Pancreas (tissue), 10 donors: ENCODE measurements at regions not wholly inside any gene's neighbourhood (a gene's known extent, or its start where the extent isn't known, plus 50 kb on each side); places are given as distances from the start of the nearest gene placed in this dataset.

Experiments used
- ATAC-seq, 4 donors: fragments of 200-7000 bp; cut with Tn5 transposase; one replicate each; pipeline versions ENCODE4 v1.8.0 to v1.9.1; 2020; ENCODE audit warnings: mild to moderate bottlenecking in 4 of 4, moderate library complexity in 4 of 4
- DNase-seq, 6 donors: peaks; one replicate each; pipeline ENCODE4 v3.0.0-alpha.2; 2020
- FAIRE-seq: peaks from 2 replicates; lab custom pipeline; 2012; peaks lifted over from hg19 to GRCh38; lab: Jason Lieb, UNC
- H3K27ac ChIP-seq, 4 donors: fragments of 200-600 bp; sonication (generic); 1 replicate in 3 of 4; 2 replicates in 1 of 4; pipeline versions ENCODE4 v1.5.0 to v1.8.0; 2020
- H3K27me3 ChIP-seq, 4 donors: fragments of 200-600 bp; one replicate each; pipeline ENCODE4 v1.8.0; 2021
- H3K36me3 ChIP-seq, 3 donors: fragments of 200-600 bp; sonication (generic) in 1 of 3; one replicate each; pipeline versions ENCODE4 v1.5.0 to v1.8.0; 2020 to 2021
- H3K4me1 ChIP-seq, 3 donors: fragments of 200-600 bp; one replicate each; pipeline ENCODE4 v1.8.0; 2021
- H3K4me3 ChIP-seq, 4 donors: fragments of 200-600 bp; sonication (generic) in 2 of 4; one replicate each; pipeline versions ENCODE4 v1.5.0 to v1.8.0; 2020 to 2021
- H3K9me3 ChIP-seq, 4 donors: fragments of 200-600 bp; one replicate each; pipeline ENCODE4 v1.8.0; 2021
- WGBS, 2 donors: extraction: QIAGEN DNeasy Blood & Tissue Kit; methylation state at CpG; one replicate each; pipeline ENCODE4 v1.1.7; 2013; 5-methylcytosine and 5-hydroxymethylcytosine counted together
- intact Hi-C, 3 donors: fragments of 100-400 bp; cut with DNase I; formaldehyde crosslinking; loops; one replicate each; pipeline versions ENCODE4 v1.11.1 to v1.14.2; 2022
- TF ChIP-seq, protein P1 (sequence below), 4 donors: fragments of 200-600 bp; sonication (generic) in 3 of 4; IDR thresholded peaks; one replicate each; pipeline versions ENCODE4 v1.5.0 to v1.8.0; 2021; ENCODE audit warnings: antibody characterized with exemption in 4 of 4
- donor health status: healthy with polysubstance abuse.
- donor health status: DM: no; HTN: no; CAD: no; lungs with moderate emphysema.
- donor health status: DM: no; HTN: no; CAD: no.
- donor health status: control.
- donor health status: control.
- donor health status: Bipolar disorder and iron deficiency.
- donor health status: DM: yes; HTN: yes; CAD: no.
- donor health status: DM: no; HTN: no; CAD: no.
- donor health status: DM: no; HTN: no; CAD: no.
- donor health status: DM: yes; HTN: yes; CAD: no.

DNA sequence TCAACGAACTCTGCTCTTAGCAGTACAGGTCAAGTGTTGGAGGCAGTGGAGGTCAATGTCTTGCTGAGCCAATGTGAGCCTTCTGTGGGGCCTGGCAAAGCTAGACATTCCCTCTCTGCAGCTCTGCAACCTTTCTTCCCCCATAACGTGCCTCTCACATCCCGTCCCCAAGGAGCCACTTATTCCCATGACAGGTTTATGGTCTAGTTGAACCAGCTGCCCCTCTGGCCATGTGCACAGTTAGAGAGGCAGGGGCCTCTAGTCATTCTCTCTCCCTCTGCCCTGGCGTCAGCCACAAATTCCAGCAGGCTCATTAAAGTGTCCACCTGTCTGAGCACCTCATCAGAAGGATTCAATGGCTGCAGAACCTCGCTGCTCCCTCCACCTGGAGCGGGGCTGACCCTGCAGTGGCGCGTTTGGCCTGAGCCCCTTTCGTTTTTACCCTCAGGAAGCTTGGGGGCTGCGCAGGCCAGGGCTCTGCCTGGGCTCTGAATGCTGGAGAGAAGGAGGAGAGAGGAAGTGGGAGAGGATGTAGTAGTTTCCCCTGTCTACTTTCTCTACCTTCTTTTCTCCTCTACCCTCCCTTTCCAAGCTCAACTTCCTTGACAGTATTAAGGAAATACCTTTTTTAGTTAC, 302.1 kb upstream of the B3GAT1 start:
- Histone ChIP-seq H3K4me3 (no peak overlapping the region), H3K4me1 (no peaks in the 10 kb centered on the region), H3K9me3 (no peaks in the 10 kb centered on the region), H3K27ac (no peak overlapping the region), H3K27me3 (no peaks in the 10 kb centered on the region), H3K36me3 (no peaks in the 10 kb centered on the region)
- ATAC-seq (no peak), DNase-seq (no peak), FAIRE-seq (no peak)
- 42 to 53% methylated on average over 10 of the region's 10 CpGs for WGBS, 2 donors
- TF ChIP-seq, protein P1, sequence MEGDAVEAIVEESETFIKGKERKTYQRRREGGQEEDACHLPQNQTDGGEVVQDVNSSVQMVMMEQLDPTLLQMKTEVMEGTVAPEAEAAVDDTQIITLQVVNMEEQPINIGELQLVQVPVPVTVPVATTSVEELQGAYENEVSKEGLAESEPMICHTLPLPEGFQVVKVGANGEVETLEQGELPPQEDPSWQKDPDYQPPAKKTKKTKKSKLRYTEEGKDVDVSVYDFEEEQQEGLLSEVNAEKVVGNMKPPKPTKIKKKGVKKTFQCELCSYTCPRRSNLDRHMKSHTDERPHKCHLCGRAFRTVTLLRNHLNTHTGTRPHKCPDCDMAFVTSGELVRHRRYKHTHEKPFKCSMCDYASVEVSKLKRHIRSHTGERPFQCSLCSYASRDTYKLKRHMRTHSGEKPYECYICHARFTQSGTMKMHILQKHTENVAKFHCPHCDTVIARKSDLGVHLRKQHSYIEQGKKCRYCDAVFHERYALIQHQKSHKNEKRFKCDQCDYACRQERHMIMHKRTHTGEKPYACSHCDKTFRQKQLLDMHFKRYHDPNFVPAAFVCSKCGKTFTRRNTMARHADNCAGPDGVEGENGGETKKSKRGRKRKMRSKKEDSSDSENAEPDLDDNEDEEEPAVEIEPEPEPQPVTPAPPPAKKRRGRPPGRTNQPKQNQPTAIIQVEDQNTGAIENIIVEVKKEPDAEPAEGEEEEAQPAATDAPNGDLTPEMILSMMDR (IDR thresholded peaks at IDR 0.05), result no peak
- intact Hi-C loops, result no loop called here

DNA sequence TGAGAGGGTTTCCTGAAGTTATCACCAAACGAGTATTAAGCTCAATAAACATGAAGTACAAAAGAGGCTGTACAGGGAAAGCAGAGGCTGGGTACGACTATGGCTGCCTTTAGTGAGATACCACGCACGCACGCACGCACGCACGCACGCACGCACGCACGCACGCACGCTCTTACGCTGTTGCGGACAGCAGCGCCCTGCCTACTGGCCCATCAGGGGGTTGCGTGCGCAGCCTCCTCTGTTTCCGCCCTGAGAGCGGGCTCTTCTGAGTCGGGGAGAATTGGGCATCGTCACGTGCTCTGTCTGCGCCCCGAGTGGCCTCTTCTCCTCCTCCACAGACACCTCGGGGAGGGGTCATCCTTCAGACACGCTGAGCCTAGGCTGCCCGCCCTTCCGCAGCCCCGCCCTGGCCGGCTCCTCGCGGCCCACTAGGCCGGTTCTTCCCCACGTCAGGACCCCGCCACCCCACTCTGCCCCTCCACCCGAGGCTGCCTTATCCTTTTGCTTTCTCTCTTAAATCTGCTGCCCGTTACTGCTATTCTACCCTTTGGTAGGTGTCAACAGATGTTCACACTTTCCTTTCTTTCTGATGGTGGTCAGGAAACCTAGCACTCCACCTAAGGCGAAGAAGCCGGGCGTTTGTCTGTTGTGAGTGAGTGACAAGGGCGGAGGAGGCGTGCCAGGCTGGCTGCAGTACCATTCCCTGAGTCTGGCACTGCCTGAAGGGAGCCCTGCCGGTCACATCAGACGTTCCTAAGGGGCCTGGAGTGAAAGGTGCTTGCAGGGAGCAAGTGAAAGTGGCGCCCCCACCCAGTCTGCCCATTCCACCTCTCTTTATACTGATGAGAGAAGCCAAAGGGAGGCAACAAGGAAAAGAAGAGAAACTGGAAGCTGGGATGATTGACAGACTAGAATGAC, 300.4 kb upstream of the B3GAT1 start:
- 75 to 81% methylated on average over 47 of the region's 47 CpGs for WGBS, 2 donors
- no peaks in the 10 kb centered on the region for H3K36me3 ChIP-seq
- FAIRE-seq, result no peak
- ATAC-seq, result no peak
- H3K27ac ChIP-seq, result no peak overlapping the region
- TF ChIP-seq, protein P1 (IDR thresholded peaks at IDR 0.05), result no peak
- H3K9me3 ChIP-seq, result no peaks in the 10 kb centered on the region
- DNase-seq, result no peak
- H3K27me3 ChIP-seq, result no peaks in the 10 kb centered on the region
- H3K4me1 ChIP-seq, result no peaks in the 10 kb centered on the region
- H3K4me3 ChIP-seq, result no peak overlapping the region
- intact Hi-C loops, result no loop called here

GRCh38 chr11:134711588-134711987, 299.5 kb upstream of the B3GAT1 start:
- no peak for DNase-seq
- Histone ChIP-seq H3K4me3 (no peak overlapping the region), H3K4me1 (no peaks in the 10 kb centered on the region), H3K9me3 (no peaks in the 10 kb centered on the region), H3K36me3 (no peaks in the 10 kb centered on the region), H3K27me3 (no peaks in the 10 kb centered on the region), H3K27ac (no peak overlapping the region)
- 24 to 29% methylated on average over 8 of the region's 8 CpGs for WGBS, 2 donors
- TF ChIP-seq, protein P1 (IDR thresholded peaks at IDR 0.05), result no peak
- intact Hi-C loops, result no loop called here
- no peak for FAIRE-seq
- no peak for ATAC-seq

- no peaks in the 10 kb centered on the region for H3K9me3 ChIP-seq
- no peak for ATAC-seq
- no peaks in the 10 kb centered on the region for H3K36me3 ChIP-seq
- no peak for FAIRE-seq
- intact Hi-C loops, result no loop called here
- no peak overlapping the region for H3K4me3 ChIP-seq
- H3K4me1 ChIP-seq, result no peaks in the 10 kb centered on the region
- no peak for DNase-seq
- H3K27me3 ChIP-seq, result no peaks in the 10 kb centered on the region
- 51 to 54% methylated on average over 4 of the region's 4 CpGs for WGBS, 2 donors
- TF ChIP-seq, protein P1 (IDR thresholded peaks at IDR 0.05), result no peak
- no peak overlapping the region for H3K27ac ChIP-seq
These were observed 298.9 kb upstream of the B3GAT1 start for GRCh38 chr11:134710861-134711407.
